BLaER1 treated with 17β-estradiol and CSF1 and Interleukin-3, amounts not matched to agents 10 nM and 100 nM (cell line): ENCODE measurements at regions not wholly inside any gene's neighbourhood (a gene's known extent, or its start where the extent isn't known, plus 50 kb on each side); places are given as distances from the start of the nearest gene placed in this dataset.
"Not testable (repeated sequence)": the region's sequence is repeated elsewhere in the genome, so short reads cannot be mapped to it uniquely, and the experiment has no call there.

Experiments used
- H3K27ac ChIP-seq, 11 experiments: shearing (Covaris generic); formaldehyde crosslinking; 2 replicates each; pipeline ENCODE4 v1.8.1; 2022
- H3K27me3 ChIP-seq, 11 experiments: shearing (Covaris generic); formaldehyde crosslinking; 2 replicates each; pipeline ENCODE4 v1.8.1; 2022
- H3K36me3 ChIP-seq, 11 experiments: shearing (Covaris generic); formaldehyde crosslinking; 2 replicates each; pipeline ENCODE4 v1.8.1; 2022
- H3K4me1 ChIP-seq, 10 experiments: shearing (Covaris generic); formaldehyde crosslinking; 2 replicates each; pipeline ENCODE4 v1.8.1; 2022
- H3K4me2 ChIP-seq, 11 experiments: shearing (Covaris generic); formaldehyde crosslinking; 2 replicates each; pipeline ENCODE4 v1.8.1; 2022
- H3K4me3 ChIP-seq, 10 experiments: shearing (Covaris generic); formaldehyde crosslinking; 2 replicates each; pipeline ENCODE4 v1.8.1; 2022
- H3K9ac ChIP-seq, 11 experiments: shearing (Covaris generic); formaldehyde crosslinking; 2 replicates each; pipeline ENCODE4 v1.8.1; 2022
- H3K9me3 ChIP-seq, 11 experiments: shearing (Covaris generic); formaldehyde crosslinking; replicated peaks in 1 of 11; 2 replicates each; pipeline ENCODE4 v1.8.1; 2022
- H4K20me1 ChIP-seq, 11 experiments: shearing (Covaris generic); formaldehyde crosslinking; 2 replicates each; pipeline ENCODE4 v1.8.1; 2022
- Cebpa-rat ChIP-seq, 11 experiments: shearing (Covaris generic); IDR thresholded peaks; 2 replicates each; pipeline ENCODE4 v1.8.1; 2022

DNA sequence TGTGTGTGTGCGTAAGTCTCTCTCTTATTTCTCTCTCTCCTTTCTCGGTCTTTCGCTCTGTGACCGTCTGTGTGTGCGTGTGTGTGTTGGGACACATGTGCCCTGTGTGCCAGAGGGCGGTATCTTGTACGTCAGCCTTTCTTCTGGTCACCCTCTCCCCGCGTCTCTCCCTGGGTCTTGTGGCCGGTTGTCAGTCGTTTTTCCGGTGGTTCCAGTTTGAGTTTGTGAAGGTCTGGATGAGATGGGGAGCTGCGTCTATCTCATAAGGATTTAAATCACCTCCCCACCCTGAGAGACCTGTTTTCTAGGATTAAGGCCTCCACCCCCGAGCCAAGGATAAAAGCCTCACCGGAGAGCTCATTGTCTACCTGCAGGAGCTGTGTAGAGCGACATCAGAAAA lies 295.5 kb upstream of the ZNF337 start:
- Histone ChIP-seq H3K27me3 (no peaks in the 10 kb centered on the region), H3K4me2 (no peak overlapping the region), H4K20me1 (no peaks in the 10 kb centered on the region), H3K9ac (no peak overlapping the region), H3K36me3 (no peaks in the 10 kb centered on the region), H3K27ac (no peak overlapping the region), H3K4me3 (no peak overlapping the region), H3K9me3 (0 out of 22 replicates have a peak, but pooled peaks cover 0 to 5% (median 0%) of the 10 kb centered on the region in 11 experiments), H3K4me1 (peaks cover 0 to 9% (median 4%) of the 10 kb centered on the region in 10 experiments; a peak in 10 of 20 replicates)
- no peak for TF ChIP-seq Cebpa-rat (IDR thresholded peaks at IDR 0.05)

GRCh38 chr20:25991756-25992130 lies 295.1 kb upstream of the ZNF337 start:
- Histone ChIP-seq H3K4me2 (no peak overlapping the region), H3K4me1 (peaks cover 0 to 9% (median 4%) of the 10 kb centered on the region in 10 experiments; a peak in 10 of 20 replicates), H3K27me3 (no peaks in the 10 kb centered on the region), H3K27ac (no peak overlapping the region), H3K9me3 (0 out of 22 replicates have a peak, but pooled peaks cover 0 to 5% (median 0%) of the 10 kb centered on the region in 11 experiments), H3K9ac (no peak overlapping the region), H3K4me3 (no peak overlapping the region), H3K36me3 (no peaks in the 10 kb centered on the region), H4K20me1 (no peaks in the 10 kb centered on the region)
- TF ChIP-seq Cebpa-rat (IDR thresholded peaks at IDR 0.05), result no peak

DNA sequence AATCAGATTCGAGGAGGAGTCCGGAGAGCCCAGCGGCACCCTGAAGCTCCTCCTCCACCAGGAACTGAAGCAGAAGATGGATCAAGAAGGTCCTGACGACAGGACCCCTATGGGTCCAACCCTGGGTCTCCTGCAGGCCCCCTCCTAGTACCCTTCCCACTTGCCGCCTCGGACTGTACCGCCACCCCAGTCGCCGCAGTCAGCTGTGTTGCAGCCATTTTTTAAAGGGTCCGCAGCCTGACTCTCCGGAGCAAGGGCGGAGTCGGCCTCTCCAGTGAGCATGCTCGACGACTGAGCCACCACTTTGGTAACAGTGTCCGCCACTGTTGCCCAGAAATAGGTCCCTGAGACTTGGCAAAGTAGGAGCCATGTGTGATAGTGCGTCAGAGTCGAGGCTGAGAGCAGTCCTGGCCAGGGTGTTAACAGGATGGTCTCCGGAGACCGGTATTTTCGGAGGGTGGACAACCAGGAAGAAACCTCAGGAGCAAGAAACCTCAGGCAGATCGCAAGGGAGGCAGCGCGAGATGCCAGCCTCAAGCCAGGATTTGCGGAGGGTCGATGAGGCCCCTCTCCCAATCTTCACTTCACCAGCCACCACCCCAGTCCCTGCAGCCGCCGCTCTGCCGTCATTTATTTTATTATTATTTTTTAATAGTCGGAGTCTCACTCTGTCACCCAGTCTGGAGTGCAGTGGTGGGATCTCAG lies 294.6 kb upstream of the ZNF337 start:
- Histone ChIP-seq H3K9ac (no peak overlapping the region), H3K27me3 (no peaks in the 10 kb centered on the region), H3K9me3 (0 out of 22 replicates have a peak, but pooled peaks cover 0 to 5% (median 0%) of the 10 kb centered on the region in 11 experiments), H4K20me1 (no peaks in the 10 kb centered on the region), H3K4me2 (no peak overlapping the region), H3K4me1 (peaks cover 0 to 9% (median 4%) of the 10 kb centered on the region in 10 experiments; a peak in 10 of 20 replicates), H3K27ac (no peak overlapping the region), H3K36me3 (no peaks in the 10 kb centered on the region), H3K4me3 (no peak overlapping the region)
- no peak for TF ChIP-seq Cebpa-rat (IDR thresholded peaks at IDR 0.05)

DNA sequence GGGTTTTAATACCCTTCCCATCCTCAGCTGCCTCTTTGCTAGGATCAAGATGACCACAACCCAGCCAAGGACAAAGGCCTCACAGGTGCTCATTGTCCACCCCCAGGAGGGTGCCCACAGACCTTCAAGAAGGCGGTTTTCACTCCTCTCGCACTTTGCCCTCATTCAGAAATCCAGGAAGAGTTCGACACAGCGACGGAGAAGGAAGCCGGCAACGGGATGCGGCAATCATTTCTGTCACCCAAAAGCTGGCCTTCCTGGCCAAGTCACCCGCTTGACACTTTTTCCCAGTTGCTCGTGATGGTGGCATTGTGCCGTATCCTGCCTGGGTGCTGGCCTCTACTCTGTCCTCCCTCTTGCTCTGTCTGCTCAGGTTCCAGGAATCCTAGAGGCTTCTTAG lies 293.0 kb upstream of the ZNF337 start:
- not testable (repeated sequence) for H3K36me3 ChIP-seq, H3K4me1 ChIP-seq, H4K20me1 ChIP-seq, H3K4me2 ChIP-seq, H3K4me3 ChIP-seq, H3K9ac ChIP-seq, H3K9me3 ChIP-seq, H3K27ac ChIP-seq, H3K27me3 ChIP-seq

DNA sequence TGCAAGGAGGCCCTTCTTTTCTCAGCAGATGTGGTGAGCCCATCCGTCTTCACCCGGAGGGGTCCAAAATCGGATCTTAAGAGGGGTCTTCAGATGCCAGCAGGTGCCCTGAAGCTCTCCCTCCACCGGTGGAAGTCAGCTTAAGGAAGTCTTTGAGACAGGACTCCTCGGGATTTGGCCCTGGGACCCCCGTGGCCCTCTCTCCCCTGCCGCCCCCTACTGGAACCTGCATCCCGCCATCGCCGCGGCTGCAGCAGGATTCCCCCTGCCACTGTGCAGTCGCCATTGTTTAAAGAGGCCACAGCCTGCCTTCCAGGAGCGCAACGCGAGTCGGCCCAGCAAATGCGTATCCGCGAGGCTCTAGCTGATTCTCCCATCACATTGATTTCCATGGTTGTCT lies 292.5 kb upstream of the ZNF337 start:
- Histone ChIP-seq H3K9me3 (0 out of 22 replicates have a peak, but pooled peaks cover 0 to 5% (median 0%) of the 10 kb centered on the region in 11 experiments), H3K4me2 (no peak overlapping the region), H3K4me1 (peaks cover 0 to under 1% (median 0%) of the 10 kb centered on the region in 10 experiments; a peak in 2 of 20 replicates), H4K20me1 (no peaks in the 10 kb centered on the region), H3K36me3 (no peaks in the 10 kb centered on the region), H3K27ac (no peak overlapping the region), H3K4me3 (no peak overlapping the region), H3K9ac (no peak overlapping the region), H3K27me3 (no peaks in the 10 kb centered on the region)
- TF ChIP-seq Cebpa-rat (IDR thresholded peaks at IDR 0.05), result no peak

- not testable (repeated sequence) for H3K4me1 ChIP-seq, H3K9ac ChIP-seq, H3K4me2 ChIP-seq, H3K4me3 ChIP-seq, H4K20me1 ChIP-seq, H3K27ac ChIP-seq, H3K36me3 ChIP-seq, H3K27me3 ChIP-seq, H3K9me3 ChIP-seq
Observed at GRCh38 chr20:25987928-25988560, 291.4 kb upstream of the ZNF337 start.

- peak overlapping the region in 2 of 11 experiments; percentile 17 to 35; a peak in 1 of 22 replicates for H3K9ac ChIP-seq
Observed at GRCh38 chr20:25987073-25987927, 290.6 kb upstream of the ZNF337 start.

DNA sequence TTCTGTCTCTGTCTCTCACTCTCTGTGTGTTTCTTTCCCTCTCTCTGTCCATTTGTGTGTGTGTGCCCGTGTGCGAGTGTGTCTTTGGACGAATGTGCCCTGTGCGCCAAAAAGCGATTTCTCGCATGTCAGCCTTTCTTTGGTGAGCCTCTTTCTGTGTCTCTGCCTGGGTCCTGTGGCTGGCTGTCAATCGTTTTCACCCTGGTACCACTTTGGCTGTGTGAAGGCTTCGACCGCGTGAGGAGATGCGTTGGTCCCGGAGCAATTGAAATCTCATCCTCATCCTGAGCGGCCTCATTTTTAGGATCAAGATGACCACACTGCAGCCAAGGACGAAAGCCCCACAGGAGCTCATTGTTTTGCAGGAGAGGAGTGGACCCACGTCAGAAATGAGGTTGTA lies 288.9 kb upstream of the ZNF337 start:
- Histone ChIP-seq H3K4me2 (no peak overlapping the region), H3K4me1 (no peaks in the 10 kb centered on the region), H3K27me3 (no peaks in the 10 kb centered on the region), H3K9me3 (0 out of 22 replicates have a peak, but pooled peaks cover 0 to 5% (median 0%) of the 10 kb centered on the region in 11 experiments), H3K4me3 (no peak overlapping the region), H3K27ac (no peak overlapping the region), H3K36me3 (no peaks in the 10 kb centered on the region), H3K9ac (no peak overlapping the region), H4K20me1 (no peaks in the 10 kb centered on the region)
- TF ChIP-seq Cebpa-rat (IDR thresholded peaks at IDR 0.05), result no peak

More at GRCh38 chr20:25987073-25987927, 290.6 kb upstream of the ZNF337 start:
- Histone ChIP-seq H3K27me3 (no peaks in the 10 kb centered on the region), H3K4me2 (peak overlapping the region; percentile 42 to 74 (median 56)), H4K20me1 (no peaks in the 10 kb centered on the region), H3K36me3 (no peaks in the 10 kb centered on the region), H3K4me3 (peak overlapping the region; percentile 31 to 61 (median 48); a peak in 16 of 20 replicates), H3K9me3 (0 out of 22 replicates have a peak, but pooled peaks cover 0 to 5% (median 0%) of the 10 kb centered on the region in 11 experiments), H3K4me1 (no peaks in the 10 kb centered on the region), H3K27ac (no peak overlapping the region)
- no peak for TF ChIP-seq Cebpa-rat (IDR thresholded peaks at IDR 0.05)

DNA sequence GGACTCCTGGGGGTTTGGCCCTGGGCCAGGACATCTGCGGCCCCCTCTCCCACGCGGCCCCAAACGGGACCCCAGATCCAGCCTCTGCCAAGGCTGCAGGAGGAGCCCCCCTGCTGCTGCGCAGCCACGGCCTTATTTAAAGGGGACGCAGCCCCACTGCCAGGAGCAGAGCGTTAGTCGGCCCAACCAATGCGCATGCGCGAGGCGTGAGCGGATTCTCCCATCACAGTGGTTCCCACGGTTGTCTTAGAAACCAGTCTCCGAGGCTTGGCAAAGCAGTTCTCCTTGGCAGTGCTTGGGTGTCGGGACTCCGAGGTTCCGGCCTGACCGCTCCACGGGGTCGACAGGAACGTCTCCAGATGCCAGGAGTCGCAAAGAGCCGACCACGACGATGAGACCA lies 288.3 kb upstream of the ZNF337 start:
- no peaks in the 10 kb centered on the region for H3K27me3 ChIP-seq
- no peaks in the 10 kb centered on the region for H3K36me3 ChIP-seq
- H3K4me2 ChIP-seq, result no peak overlapping the region
- H3K4me3 ChIP-seq, result no peak overlapping the region
- TF ChIP-seq Cebpa-rat (IDR thresholded peaks at IDR 0.05), result no peak
- no peaks in the 10 kb centered on the region for H3K9me3 ChIP-seq
- H3K9ac ChIP-seq, result no peak overlapping the region
- no peaks in the 10 kb centered on the region for H4K20me1 ChIP-seq
- H3K27ac ChIP-seq, result no peak overlapping the region
- H3K4me1 ChIP-seq, result no peaks in the 10 kb centered on the region

DNA sequence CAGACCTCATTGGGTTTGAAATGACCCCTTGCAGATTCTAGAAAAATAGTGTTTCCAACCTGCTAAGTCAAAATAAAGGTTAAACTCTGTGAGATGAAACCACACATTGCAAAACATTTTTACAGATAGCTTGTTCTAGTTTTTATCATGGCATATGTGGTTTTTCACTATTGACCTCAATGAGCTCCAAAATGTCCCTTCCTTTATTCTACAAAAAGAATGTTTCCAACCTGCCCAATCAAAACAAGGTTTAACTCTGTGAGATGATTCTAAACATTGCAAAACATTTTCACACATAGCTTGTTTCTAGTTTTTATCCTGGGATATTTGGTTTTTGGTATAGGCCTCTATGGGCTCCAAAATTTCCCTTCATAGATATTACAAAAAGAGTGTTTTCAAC lies 286.0 kb upstream of the ZNF337 start:
- H3K4me2 ChIP-seq, H3K4me1 ChIP-seq, H3K9me3 ChIP-seq: not testable (repeated sequence)

GRCh38 chr20:25978450-25979190 lies 282.0 kb upstream of the ZNF337 start:
- not testable (repeated sequence) for H3K4me2 ChIP-seq, H3K4me3 ChIP-seq, H3K9me3 ChIP-seq, H3K27me3 ChIP-seq, H3K36me3 ChIP-seq, H3K4me1 ChIP-seq, H4K20me1 ChIP-seq, H3K9ac ChIP-seq, H3K27ac ChIP-seq

More for the DNA sequence above, 286.0 kb upstream of the ZNF337 start:
- not testable (repeated sequence) for H4K20me1 ChIP-seq, H3K4me3 ChIP-seq, H3K27me3 ChIP-seq, H3K27ac ChIP-seq, H3K36me3 ChIP-seq, H3K9ac ChIP-seq

DNA sequence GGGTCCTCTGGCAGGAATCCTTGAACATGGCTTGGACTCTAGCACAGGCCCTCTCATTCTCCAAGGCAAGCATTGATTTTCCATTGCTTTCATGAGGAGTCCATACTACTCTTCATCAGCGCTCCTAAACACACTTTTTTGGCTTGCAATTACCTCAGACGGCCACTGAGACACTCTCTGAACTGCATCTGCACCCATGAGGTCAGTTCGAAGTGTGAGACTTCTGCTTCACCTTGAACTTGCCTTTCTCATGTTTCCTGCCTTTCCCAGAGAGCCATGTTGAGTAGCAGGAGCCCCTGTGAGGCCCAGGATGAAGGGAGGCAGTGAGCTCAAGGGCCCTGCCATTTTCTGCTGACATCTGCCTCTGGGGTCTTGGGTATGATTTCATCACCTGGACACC lies 279.2 kb upstream of the ZNF337 start:
- not testable (repeated sequence) for H3K9me3 ChIP-seq, H3K4me1 ChIP-seq, H3K9ac ChIP-seq, H3K27ac ChIP-seq, H3K27me3 ChIP-seq, H4K20me1 ChIP-seq, H3K36me3 ChIP-seq, H3K4me2 ChIP-seq, H3K4me3 ChIP-seq
